ENCODE measurements at regions not wholly inside any gene's neighbourhood (a gene's known extent, or its start where the extent isn't known, plus 50 kb on each side); places are given as distances from the start of the nearest gene placed in this dataset.
A peak's percentile ranks its signal among the peaks of the same experiment; 100 is the strongest.

DNA sequence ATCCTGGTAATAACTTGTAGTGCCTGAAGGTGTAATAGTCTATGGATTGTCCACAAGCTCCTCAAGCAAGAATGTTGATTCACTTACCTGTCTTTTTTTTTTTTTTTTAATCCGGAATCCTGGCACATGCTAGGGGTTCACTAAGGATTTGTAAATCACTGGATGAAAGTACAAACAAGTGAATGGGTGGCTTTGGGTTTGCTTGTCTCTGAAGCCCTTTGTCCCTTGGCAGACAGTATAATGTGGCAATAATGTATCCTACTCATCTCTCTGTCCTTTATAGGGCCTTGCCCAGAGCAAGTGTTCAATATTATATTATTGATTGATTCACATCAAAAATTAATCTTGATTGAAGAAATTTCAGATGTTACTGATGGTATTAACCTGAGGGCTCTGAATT is 334.0 kb upstream of the CPEB2 start:
- DNase-seq, result no peak

DNA sequence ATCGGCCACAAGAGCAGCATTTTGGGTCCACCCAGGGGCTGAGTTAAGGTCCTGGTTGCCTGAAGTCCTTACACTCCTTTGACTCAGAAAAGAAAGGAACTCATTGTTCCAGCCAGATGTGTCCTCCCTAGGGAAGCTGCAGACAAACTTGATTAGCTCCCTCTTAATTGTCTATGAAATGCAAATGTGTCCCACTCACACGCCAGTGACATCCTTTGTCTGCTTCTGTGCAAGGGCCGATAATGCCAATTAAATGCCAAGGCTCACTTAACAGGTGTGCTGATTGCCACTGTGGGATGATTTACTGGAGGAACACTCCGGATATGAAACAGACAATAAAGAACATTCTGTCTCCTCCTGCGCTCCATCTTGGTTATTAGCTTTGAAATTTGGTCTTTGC is 332.9 kb upstream of the CPEB2 start:
- no peak for DNase-seq

DNA sequence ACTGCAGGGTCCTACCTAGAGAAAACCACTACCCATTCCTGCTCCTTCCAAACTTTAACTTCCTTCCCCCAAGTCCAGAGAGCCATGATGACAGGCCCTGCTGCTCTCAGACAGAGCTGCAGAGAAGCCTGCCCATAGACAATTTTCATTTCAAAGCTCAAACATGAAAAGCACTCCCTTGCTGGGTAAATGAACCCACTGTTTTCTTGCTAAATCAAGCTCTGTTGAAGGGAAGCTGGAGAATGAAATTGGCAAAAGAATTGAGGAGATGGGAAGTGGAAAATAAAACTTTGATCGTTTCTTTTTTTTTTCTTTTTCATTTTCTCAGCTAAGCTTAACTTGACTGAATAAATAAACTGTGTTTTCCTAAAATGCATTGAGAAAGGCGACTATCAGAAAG is 331.1 kb upstream of the CPEB2 start:
- no peak for DNase-seq

DNA sequence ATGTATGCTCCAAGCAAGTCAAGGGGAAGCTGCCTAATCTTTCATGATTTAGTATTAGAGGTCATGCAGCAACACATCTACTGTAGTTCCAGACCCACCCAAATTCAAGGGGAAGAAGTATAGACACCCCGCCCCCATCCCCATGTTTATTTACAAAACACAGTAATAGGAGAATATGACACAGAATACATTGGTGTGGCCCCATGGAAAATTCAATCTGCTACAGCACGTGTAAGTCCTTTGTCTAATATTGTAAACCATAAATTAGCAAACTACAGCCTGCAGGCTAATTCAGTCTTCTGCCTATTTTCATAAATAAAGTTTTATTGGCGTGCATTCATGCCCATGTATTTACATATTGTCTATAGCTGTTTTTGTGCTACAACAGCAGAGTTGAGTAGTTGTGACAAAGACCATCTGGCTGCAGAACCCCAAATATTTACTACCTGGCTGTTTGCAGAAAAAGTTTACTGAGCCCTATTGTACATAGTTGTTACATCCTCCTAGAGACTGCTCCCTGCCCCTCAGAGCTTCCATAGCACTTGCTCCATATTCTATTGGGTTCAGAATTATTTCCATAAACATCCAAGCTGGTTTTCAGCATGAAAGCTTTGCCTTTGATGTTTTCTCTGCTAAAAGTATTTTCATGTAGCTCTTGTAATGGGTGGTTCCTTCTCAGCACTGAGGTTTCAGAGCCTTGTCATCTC is 326.8 kb upstream of the CPEB2 start:
- no peak for DNase-seq

DNA sequence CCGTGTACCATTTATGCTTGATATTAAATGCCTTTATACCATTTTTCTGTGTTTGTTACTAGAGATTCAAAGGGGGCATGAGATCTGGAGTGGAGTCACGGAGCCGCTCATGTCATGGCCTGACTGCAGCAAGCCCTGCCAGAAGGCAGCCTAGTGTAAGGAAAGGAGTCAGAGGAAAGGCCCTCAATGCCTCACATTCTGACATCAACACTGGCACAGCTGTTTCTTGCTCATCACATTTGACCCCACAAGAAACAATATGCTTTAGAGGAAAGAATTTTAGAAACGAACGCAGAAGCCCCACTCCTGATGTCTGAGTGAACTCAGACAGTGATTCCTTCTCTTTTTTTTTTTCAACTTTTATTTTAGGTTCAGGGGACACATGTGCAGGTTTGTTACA is 322.4 kb upstream of the CPEB2 start:
- DNase-seq, result no peak

DNA sequence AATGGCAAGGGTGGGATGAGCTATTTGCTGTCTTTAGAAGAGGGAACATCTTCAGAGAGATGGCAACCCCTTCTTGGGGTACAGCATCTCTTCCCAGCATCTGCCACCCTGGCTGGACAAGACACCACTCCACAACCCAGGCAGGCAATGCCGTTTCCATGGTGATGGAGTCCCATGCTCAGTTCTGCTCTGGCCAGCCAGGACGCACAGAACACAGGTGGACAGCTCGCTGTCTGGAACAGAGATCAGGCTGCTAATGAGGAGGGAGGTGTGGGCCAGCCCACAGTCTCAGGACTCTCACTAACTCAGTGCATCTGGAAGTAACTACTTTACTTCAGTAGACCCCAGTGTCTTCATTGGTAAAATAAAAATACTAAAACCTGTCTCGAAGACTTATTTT is 321.0 kb upstream of the CPEB2 start:
- no peak for DNase-seq

DNA sequence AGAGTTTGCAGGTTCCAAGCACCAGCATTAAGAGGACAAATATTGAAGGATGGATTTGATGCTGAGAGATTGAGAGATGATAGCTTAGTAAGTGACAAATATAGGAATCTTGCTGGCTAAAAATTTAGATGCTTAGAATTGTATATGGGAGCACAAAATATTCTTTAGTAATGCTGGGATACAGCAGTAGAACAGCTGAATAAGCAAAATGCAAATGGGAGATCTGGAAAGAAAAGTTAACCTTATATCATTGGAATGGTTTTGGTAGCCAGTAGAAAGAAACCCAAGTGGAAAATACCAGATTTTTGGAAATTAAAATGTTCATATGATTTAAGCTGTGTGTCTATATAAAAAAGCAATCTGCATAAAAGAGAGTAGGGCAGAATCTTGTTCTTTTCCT is 308.6 kb upstream of the CPEB2 start:
- no peak for DNase-seq

DNA sequence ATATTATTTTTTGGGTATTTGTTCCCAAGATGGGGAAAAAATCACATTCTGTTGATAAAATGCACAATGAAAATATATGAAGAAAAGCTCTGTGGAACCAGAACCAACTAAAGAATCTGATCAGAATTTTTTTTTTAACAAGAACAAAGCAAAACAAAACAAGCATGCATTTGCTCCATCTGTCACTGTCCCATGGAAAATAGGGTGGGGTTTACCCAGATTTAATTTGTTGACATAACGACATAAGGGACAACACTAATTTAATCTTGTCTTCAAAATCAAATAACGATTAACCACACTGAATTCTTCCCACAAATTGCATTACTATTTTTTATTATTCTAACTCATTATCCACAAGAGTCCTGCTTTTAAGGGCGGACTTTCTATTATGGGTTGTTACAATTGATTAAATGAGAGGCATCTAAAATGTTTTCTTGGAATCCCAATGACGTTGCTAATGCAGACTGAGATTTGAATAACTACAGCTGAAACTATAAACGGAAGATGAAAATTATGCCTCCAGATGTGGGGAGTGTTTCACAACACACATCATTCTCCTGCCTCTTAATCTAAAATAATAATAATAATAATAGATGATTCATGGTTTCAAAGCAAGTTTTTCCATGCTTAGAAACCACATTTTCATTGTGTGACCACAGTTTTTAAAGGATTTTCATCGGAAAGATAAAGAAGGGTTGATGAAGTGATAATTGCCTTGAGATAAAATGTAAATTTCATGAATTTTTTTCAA is 307.0 kb upstream of the CPEB2 start:
- no peak for DNase-seq

DNA sequence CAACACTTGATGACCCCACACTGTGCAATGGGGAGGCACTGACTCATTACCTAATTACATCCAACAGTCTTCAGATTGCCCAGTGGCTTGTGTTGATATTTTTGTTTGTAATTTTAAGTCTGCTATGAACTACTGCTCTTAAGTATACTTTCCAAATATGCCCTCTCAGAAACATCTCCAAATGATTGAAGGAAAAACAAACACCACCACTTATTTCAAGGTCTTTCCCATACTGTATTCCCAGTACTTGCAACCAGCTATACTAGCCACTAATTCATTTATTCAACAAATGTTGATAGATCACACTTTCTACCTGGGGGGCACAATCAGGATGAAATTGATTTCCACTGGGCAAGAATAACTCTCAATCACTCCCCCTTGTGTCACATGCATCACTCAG is 302.2 kb upstream of the CPEB2 start:
- no peak for DNase-seq

DNA sequence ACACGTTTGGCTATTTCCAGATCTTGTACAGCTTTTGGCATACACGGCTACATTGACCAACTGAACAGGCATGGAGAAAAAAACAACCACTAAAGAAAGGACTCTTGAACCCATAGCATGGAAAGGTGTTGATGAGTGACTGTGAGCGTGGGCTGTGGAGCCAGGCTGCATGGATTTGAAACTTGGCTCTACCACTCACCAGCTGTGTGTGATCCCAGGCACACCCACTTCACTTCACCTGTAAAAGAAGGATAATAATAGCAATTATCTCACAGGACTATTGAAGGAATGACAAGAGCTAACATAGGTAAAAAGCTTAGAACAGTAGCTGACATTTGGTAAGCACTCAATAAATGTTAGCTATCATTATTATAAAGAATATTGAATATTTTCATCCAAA is 301.7 kb upstream of the CPEB2 start:
- DNase-seq, result no peak

DNA sequence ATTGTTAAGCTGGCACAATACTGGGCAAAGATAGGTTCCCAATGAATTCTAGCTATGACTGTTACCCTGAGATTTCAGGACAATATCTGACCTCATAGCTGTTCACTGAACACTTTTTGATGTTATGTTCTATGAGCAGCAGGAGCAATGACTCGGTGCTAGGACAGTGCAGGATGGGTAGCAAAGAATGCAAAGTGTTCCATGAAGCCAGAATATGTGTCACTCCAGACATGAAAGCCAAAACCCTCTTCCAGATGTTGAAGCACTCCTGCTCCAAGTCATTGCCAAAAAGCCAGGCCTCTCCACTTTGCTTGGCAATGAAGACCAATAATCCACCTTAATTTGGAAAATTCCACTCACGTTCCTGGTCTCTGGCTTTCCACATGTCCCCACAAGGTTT is 300.9 kb upstream of the CPEB2 start:
- DNase-seq, result no peak

DNA sequence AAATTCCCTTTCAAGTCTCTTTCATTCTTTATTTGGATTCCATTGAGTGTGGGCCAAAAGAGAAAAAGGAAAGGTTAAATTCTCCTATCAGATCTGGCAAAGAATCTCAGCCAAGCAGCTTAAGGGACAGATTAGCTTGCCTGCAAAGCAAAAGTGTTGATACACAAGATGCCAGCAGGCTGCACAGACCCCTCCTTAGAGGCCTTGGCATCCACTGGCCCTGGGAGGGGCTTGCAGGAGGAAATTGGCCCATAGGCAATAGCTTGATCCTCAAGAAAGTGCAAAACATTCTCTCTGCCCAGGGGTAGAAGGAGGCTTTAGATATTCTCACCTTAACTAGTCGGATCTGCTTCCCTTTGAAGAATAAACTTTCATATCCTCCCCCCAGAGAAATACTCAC is 300.4 kb upstream of the CPEB2 start:
- no peak for DNase-seq

DNA sequence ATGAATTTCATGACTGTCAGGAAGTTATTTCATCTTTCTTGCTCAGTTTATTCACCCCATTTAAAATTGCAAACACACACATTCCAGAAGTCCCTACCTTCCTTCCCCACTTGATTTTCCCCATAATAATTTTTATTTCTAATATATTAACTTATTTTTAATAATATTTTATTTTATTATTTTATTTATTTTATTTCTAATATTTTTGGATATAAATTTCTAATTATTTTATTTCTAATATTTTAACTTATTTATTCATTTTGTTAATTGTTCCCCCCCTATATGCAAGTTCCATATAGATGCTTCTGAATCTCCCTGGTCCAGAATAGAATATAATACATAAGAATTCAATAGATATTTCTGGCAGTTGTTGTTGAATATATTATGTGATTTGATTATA is 293.7 kb upstream of the CPEB2 start:
- DNase-seq, result no peak

DNA sequence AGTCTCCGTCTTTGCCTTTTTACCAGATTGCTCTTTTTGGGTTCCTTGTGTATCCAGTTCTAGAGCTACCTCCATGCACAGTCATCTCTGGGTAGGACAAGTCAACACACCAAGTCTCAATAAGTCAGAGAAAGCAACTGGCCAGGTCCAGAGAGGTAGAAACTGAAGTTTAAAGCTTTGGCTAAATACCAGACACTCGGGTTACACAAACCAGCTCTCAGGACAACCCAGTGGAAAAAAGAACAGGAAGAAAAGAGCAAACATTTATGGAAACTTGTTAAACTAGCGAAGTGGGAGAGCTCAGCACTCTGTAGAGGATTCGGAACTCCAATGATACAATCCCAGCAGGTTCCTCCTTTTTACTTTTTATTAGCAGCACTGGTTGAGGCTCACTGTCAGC is 291.0 kb upstream of the CPEB2 start:
- DNase-seq, result no peak

DNA sequence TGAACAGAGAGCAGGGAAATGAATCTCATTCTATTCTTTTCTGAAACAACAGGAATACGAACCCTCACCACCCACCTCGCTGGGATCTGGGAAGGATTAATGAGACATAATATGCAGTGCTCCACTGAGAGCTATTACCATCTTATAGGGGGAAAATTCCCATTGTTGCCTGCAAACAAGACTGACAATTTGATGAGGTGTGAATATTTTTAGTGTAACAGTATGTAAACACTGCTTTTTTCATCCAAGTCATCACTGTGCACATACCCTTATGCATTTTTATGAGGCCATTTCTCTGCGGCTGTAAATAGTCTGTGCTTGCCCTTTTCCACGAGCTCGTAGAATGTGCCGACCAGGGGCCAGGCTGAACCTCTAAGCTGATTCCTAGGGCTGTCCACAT is 285.6 kb upstream of the CPEB2 start:
- DNase-seq, result no peak

DNA sequence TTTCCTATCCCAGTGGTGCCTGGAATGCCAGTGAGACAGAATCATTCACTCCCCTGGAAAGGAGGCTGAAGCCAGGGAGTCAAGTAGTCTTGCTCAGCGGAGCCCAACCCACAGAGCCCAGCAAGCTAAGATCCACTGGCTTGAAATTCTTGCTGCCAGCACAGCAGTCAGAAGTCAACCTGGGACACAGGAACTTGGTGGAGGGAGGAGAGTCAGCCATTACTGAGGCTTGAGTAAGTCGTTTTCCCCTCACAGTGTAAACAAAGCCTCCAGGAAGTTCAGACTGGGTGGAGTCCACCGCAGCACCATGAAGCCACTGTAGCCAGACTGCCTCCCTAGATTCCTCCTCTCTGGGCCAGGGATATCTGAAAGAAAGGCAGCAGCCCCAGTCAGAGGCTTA is 283.2 kb upstream of the CPEB2 start:
- DNase-seq, result no peak

DNA sequence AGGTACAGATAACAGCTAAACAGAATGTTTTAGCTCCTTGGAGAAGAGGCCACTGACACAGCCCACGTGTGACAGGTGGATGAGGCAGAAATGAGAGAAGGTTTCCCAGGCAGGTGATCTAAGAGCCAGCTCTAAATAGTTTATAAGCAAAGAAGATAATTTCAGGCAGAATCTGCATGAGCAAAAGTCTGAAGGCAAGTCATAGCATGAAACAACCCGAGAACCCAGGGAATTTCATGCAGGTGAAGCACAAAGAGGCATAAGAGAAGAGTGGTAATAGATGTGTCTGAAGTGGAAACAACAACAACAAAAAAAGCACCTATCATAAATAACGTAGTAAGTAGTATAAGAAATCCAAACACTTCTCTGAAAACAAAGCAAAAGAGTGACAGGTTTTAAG is 275.8 kb upstream of the CPEB2 start:
- no peak for DNase-seq

DNA sequence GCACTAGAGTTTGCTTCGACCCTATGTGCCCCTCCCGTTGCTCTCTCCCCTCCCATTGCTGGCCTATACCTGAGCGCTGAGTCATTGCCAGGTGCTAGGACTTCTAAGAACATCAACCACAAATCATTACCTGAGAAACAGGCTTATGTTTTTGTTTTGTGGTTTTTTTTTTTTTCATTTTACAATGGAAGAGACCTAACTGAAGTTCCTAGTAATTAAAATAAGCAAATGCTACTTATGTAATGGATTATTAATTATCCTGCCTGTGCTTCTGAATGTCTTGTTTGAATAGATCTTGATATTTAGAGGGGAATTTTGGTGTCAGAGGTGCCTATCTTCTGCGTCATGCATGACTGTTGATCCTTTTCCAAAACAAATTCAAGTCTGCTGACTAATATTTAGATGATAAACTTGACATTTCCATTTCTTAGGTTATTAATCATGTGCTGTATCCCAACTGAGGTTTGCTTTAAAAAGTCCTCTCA is 275.4 kb upstream of the CPEB2 start:
- no peak for DNase-seq

DNA sequence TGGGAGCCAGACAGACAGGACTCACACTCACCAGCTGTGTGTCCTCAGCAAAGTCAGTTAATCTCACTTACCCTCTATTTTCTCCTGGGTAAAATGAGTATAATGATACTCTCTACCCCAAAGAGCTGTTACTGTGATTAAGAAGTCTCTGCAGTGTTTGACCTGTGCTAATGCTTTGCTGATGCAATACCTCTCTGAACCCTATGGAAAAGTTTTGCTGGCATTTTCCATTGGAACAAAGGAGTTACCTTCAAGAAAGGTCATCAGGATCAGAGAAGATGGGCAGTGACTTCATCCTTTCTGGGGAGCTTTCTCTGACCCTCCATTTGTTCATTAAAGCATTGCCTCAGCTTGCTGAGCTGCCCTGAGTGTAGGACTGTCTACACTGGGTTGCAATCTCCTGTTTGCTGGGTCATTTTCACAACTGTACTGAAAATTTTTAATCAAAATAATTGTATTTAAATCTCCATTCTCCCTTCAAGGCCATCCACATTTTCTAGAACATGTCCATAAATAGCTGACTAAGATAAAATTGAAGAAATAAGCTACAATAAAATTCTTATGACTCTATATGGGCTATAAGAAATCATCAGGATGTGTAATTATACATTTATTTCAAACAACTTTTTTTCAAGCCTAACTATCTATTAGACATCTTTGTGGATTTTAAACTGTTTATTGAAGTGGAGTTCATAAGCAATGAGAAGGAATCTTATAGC is 272.8 kb upstream of the CPEB2 start:
- no peak for DNase-seq

DNA sequence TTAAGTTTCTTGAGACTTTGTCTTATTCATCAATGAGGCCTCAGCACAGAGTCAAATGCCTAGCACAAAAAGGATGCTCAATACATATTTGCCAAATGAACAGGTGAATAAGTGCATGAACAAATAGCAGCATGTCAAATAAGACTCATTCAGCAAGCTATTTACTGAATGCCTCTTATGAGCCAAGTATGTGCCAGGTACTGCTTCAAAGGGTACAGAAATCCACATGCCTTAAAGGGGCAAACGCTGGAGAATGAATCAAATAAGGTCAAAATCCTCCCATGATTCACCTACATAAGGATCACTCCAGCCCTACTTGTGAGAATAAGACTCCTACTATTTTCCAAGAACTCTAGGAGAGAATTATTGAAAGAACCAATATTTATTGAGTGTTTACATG is 260.2 kb upstream of the CPEB2 start:
- no peak for DNase-seq

DNA sequence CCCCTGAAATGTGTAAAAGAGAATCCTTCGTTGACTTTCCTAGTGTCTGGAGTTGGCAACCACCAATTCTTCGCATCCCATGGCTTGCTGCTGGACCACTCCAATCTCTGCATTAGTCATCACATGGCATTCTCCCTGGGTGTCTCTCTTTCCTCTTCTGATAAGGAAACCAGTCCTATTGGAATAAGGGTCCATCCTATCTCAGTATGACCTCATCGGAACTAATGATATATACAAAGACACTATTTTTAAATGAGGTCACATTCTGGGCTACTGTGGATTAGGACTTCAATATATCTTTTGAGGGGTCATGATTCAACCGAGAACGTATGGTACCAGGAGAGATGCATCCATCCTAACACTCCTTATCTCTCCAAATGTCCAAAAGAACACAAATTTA is 259.1 kb upstream of the CPEB2 start:
- DNase-seq, result no peak

DNA sequence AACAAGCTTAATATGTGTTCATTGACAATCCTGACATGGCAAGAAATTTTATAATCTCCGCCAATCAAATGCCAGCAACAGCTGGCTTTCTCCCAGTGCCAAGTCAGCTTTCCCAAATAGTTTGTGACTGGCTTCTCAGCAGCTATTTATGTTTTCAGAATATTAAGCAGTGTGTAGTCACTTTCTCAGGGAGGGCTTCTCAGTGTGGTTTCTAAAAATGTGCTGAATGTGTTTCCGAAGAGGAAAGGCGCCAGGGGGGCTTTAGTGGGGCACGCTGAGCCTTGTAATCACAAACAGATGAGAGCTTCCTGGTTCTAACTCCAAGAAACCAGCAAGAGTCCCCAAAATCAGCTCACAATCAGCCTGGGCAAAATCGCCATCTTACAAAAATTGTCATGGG is 258.7 kb upstream of the CPEB2 start:
- no peak for DNase-seq

DNA sequence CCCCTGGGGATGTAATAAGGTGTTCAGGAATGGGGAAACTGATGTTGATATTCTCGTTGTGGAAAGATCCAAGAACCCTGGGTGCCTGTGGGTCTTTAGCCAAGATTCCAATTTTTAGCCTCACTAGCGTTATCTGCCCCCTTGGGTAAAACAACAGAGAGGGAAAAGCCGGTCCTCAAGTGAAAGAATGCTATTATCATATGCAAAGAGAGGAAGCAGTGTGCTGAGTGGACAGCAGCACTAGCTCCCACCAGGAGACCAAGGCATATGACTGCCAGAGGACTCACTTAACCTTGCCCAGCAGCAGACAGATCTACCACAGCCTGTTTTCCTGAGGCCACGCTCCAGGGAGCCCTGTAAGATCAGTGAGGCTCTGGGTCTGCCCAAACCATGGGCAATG is 257.9 kb upstream of the CPEB2 start:
- DNase-seq, result no peak

DNA sequence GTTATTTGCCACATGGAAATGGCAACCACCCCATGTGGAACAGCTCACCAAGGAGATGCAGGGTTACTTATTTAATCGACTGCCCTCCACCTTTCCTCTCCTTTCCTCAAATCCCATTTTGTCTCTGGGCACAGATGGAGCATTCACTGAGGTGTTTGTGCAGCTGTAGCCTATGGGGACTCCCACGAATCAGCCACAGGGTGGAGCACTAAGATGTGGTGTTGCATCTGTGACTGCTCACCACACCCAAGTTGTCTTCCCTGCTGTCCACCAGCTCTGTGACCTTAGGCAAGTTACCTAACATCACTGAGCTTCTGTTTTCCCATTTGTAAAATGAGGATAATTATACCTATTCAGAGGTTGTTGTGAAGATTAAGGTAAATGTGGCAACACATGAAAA is 252.4 kb upstream of the CPEB2 start:
- DNase-seq, result peak; percentile 1
